ENCODE measurements at regions not wholly inside any gene's neighbourhood (a gene's known extent, or its start where the extent isn't known, plus 50 kb on each side); places are given as distances from the start of the nearest gene placed in this dataset.

DNA sequence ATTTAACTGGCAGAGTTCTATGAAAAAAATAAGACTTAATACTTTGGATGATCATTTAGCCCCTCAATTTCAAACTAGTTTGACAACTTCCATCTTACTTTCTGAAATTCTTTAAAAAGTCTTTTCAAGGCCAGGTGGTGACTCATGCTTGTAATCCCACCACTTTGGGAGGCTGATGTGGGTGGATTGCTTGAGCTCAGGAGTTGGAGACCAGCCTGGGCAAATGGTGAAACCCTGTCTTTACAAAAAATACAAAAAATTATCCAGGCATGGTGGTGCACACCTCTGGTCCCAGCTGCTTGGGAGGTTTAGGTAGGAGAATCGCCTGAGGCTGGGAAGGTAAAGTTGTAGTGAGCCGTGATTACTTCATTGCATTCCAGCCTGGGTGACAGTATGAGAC, 154.4 kb downstream of the TANC2 start:
- TF ChIP-seq, protein P1, sequence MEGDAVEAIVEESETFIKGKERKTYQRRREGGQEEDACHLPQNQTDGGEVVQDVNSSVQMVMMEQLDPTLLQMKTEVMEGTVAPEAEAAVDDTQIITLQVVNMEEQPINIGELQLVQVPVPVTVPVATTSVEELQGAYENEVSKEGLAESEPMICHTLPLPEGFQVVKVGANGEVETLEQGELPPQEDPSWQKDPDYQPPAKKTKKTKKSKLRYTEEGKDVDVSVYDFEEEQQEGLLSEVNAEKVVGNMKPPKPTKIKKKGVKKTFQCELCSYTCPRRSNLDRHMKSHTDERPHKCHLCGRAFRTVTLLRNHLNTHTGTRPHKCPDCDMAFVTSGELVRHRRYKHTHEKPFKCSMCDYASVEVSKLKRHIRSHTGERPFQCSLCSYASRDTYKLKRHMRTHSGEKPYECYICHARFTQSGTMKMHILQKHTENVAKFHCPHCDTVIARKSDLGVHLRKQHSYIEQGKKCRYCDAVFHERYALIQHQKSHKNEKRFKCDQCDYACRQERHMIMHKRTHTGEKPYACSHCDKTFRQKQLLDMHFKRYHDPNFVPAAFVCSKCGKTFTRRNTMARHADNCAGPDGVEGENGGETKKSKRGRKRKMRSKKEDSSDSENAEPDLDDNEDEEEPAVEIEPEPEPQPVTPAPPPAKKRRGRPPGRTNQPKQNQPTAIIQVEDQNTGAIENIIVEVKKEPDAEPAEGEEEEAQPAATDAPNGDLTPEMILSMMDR (IDR thresholded peaks at IDR 0.05; ENCODE audit: low read length), result no peak
- no peak for TF ChIP-seq EZH2 (IDR thresholded peaks at IDR 0.05; ENCODE audit: borderline replicate concordance, low read length)
